HEK293 (cell line): ENCODE measurements at regions not wholly inside any gene's neighbourhood (a gene's known extent, or its start where the extent isn't known, plus 50 kb on each side); places are given as distances from the start of the nearest gene placed in this dataset.

Experiments used
- AEBP2 ChIP-seq: fragments of 450-650 bp; formaldehyde crosslinking; IDR thresholded peaks from 2 replicates; pipeline ENCODE4 v1.5.1; 2016; ENCODE audit warnings: missing biosample characterization, missing genetic modification characterization, borderline replicate concordance
- EGR2 ChIP-seq: fragments of 450-650 bp; formaldehyde crosslinking; IDR thresholded peaks from 2 replicates; pipeline ENCODE4 v1.5.1; 2016; ENCODE audit warnings: low read depth, missing biosample characterization, missing genetic modification characterization
- ELK4 ChIP-seq: IDR thresholded peaks from 2 replicates; pipeline ENCODE4 v1.6.1; 2011; ENCODE audit warnings: mild to moderate bottlenecking, low read depth, low read length, borderline replicate concordance
- GFI1B ChIP-seq: fragments of 450-650 bp; formaldehyde crosslinking; IDR thresholded peaks from 2 replicates; pipeline ENCODE4 v1.5.1; 2016; ENCODE audit warnings: missing biosample characterization, missing genetic modification characterization
- GLI2 ChIP-seq: fragments of 450-650 bp; formaldehyde crosslinking; IDR thresholded peaks from 2 replicates; pipeline ENCODE4; 2017; ENCODE audit warnings: missing biosample characterization, missing genetic modification characterization, low read depth, borderline replicate concordance
- HOXC10 ChIP-seq: sonication (generic); formaldehyde crosslinking; IDR thresholded peaks from 2 replicates; pipeline ENCODE4 v1.8.1; 2023; ENCODE audit warnings: mild to moderate bottlenecking, missing genetic modification reagents
- KLF16 ChIP-seq: fragments of 450-650 bp; formaldehyde crosslinking; IDR thresholded peaks from 2 replicates; pipeline ENCODE4 v1.5.1; 2017; ENCODE audit warnings: missing biosample characterization, missing genetic modification characterization
- MEIS1 ChIP-seq: sonication (generic); formaldehyde crosslinking; IDR thresholded peaks from 2 replicates; pipeline ENCODE4 v1.8.1; 2022; ENCODE audit warnings: missing genetic modification reagents, mild to moderate bottlenecking, borderline replicate concordance
- REST ChIP-seq: fragments of 450-650 bp; formaldehyde crosslinking; IDR thresholded peaks from 2 replicates; pipeline ENCODE4 v1.5.1; 2016; ENCODE audit warnings: missing biosample characterization, missing genetic modification characterization
- ZBTB17 ChIP-seq: fragments of 450-650 bp; formaldehyde crosslinking; IDR thresholded peaks from 2 replicates; pipeline ENCODE4 v1.5.1; 2016; ENCODE audit warnings: missing biosample characterization, missing genetic modification characterization
- ZBTB21 ChIP-seq: fragments of 450-650 bp; formaldehyde crosslinking; IDR thresholded peaks from 2 replicates; pipeline ENCODE4 v1.5.1; 2017; ENCODE audit warnings: missing biosample characterization, missing genetic modification characterization
- ZEB2 ChIP-seq: fragments of 450-650 bp; formaldehyde crosslinking; IDR thresholded peaks from 2 replicates; pipeline ENCODE4 v1.5.1; 2016; ENCODE audit warnings: missing biosample characterization, missing genetic modification characterization
- ZFP37 ChIP-seq: fragments of 450-650 bp; formaldehyde crosslinking; IDR thresholded peaks from 2 replicates; pipeline ENCODE4 v1.5.1; 2016; ENCODE audit warnings: missing biosample characterization, missing genetic modification characterization
- ZNF112 ChIP-seq: fragments of 450-650 bp; formaldehyde crosslinking; IDR thresholded peaks from 2 replicates; pipeline ENCODE4 v1.5.0; 2017; ENCODE audit warnings: missing biosample characterization, missing genetic modification characterization
- ZNF138 ChIP-seq: fragments of 450-650 bp; formaldehyde crosslinking; IDR thresholded peaks from 2 replicates; pipeline ENCODE4 v1.5.1; 2016; ENCODE audit warnings: missing biosample characterization, missing genetic modification characterization, borderline replicate concordance
- ZNF146 ChIP-seq: fragments of 450-650 bp; formaldehyde crosslinking; IDR thresholded peaks from 2 replicates; pipeline ENCODE4 v1.5.1; 2016; ENCODE audit warnings: missing biosample characterization, missing genetic modification characterization
- ZNF155 ChIP-seq: fragments of 450-650 bp; formaldehyde crosslinking; IDR thresholded peaks from 2 replicates; pipeline ENCODE4 v1.5.1; 2016; ENCODE audit warnings: missing biosample characterization, missing genetic modification characterization
- ZNF174 ChIP-seq: fragments of 450-650 bp; formaldehyde crosslinking; IDR thresholded peaks from 2 replicates; pipeline ENCODE4 v1.5.0; 2017; ENCODE audit warnings: missing biosample characterization, mild to moderate bottlenecking, missing genetic modification characterization
- ZNF24 ChIP-seq: fragments of 450-650 bp; formaldehyde crosslinking; IDR thresholded peaks from 2 replicates; pipeline ENCODE4 v1.5.1; 2016; ENCODE audit warnings: missing biosample characterization, missing genetic modification characterization
- ZNF341 ChIP-seq: fragments of 450-650 bp; formaldehyde crosslinking; IDR thresholded peaks from 2 replicates; pipeline ENCODE4; 2016; ENCODE audit warnings: low read depth, missing biosample characterization, missing genetic modification characterization
- ZNF362 ChIP-seq: fragments of 450-650 bp; formaldehyde crosslinking; IDR thresholded peaks from 2 replicates; pipeline ENCODE4 v1.5.1; 2016; ENCODE audit warnings: missing biosample characterization, missing genetic modification characterization
- ZNF426 ChIP-seq: fragments of 450-650 bp; formaldehyde crosslinking; IDR thresholded peaks from 2 replicates; pipeline ENCODE4 v1.5.1; 2017; ENCODE audit warnings: missing biosample characterization, missing genetic modification characterization, mild to moderate bottlenecking, inconsistent platforms, moderate library complexity
- ZNF514 ChIP-seq: fragments of 450-650 bp; formaldehyde crosslinking; IDR thresholded peaks from 2 replicates; pipeline ENCODE4 v1.5.1; 2016; ENCODE audit warnings: missing biosample characterization, missing genetic modification characterization
- ZNF521 ChIP-seq: fragments of 450-650 bp; formaldehyde crosslinking; IDR thresholded peaks from 2 replicates; pipeline ENCODE4 v1.5.1; 2017; ENCODE audit warnings: missing biosample characterization, mild to moderate bottlenecking, missing genetic modification characterization
- ZNF529 ChIP-seq: fragments of 450-650 bp; formaldehyde crosslinking; IDR thresholded peaks from 2 replicates; pipeline ENCODE4 v1.5.1; 2017; ENCODE audit warnings: missing genetic modification characterization, missing biosample characterization; ENCODE audit not compliant: insufficient replicate concordance
- ZNF555 ChIP-seq: fragments of 450-650 bp; formaldehyde crosslinking; conservative IDR thresholded peaks from 2 replicates; pipeline ENCODE4 v1.5.1; 2017; ENCODE audit warnings: missing biosample characterization, mild to moderate bottlenecking, missing genetic modification characterization, inconsistent platforms
- ZNF571 ChIP-seq: fragments of 450-650 bp; formaldehyde crosslinking; IDR thresholded peaks from 2 replicates; pipeline ENCODE4 v1.5.0; 2017; ENCODE audit warnings: missing biosample characterization, missing genetic modification characterization
- ZNF585B ChIP-seq: fragments of 450-650 bp; formaldehyde crosslinking; IDR thresholded peaks from 2 replicates; pipeline ENCODE4 v1.5.1; 2016; ENCODE audit warnings: missing biosample characterization, missing genetic modification characterization
- ZNF621 ChIP-seq: fragments of 450-650 bp; formaldehyde crosslinking; IDR thresholded peaks from 2 replicates; pipeline ENCODE4 v1.5.1; 2017; ENCODE audit warnings: missing biosample characterization, missing genetic modification characterization
- ZNF624 ChIP-seq: fragments of 450-650 bp; formaldehyde crosslinking; IDR thresholded peaks from 2 replicates; pipeline ENCODE4 v1.5.1; 2017; ENCODE audit warnings: missing biosample characterization, missing genetic modification characterization
- ZNF658 ChIP-seq: fragments of 450-650 bp; formaldehyde crosslinking; IDR thresholded peaks from 2 replicates; pipeline ENCODE4; 2016; ENCODE audit warnings: missing biosample characterization, missing genetic modification characterization
- ZNF704 ChIP-seq: fragments of 450-650 bp; formaldehyde crosslinking; IDR thresholded peaks from 2 replicates; pipeline ENCODE4 v1.5.1; 2016; ENCODE audit warnings: missing biosample characterization, missing genetic modification characterization
- ZNF792 ChIP-seq: fragments of 450-650 bp; formaldehyde crosslinking; IDR thresholded peaks from 2 replicates; pipeline ENCODE4 v1.5.1; 2016; ENCODE audit warnings: missing biosample characterization, missing genetic modification characterization
- ZSCAN23 ChIP-seq: fragments of 450-650 bp; formaldehyde crosslinking; IDR thresholded peaks from 2 replicates; pipeline ENCODE4 v1.5.1; 2016; ENCODE audit warnings: missing biosample characterization, missing genetic modification characterization

GRCh38 chr19:31095100-31095804 is 254.0 kb downstream of the TSHZ3 start (continued):
- TF ChIP-seq ZNF704 (tag by site-specific recombination) (0 out of 2 replicates have a peak, but pooled peaks have one; percentile 29), ZNF555 (no peak), MEIS1 (CRISPR knock-in tag) (no peak), ZNF146 (no peak), ZFP37 (tag by site-specific recombination) (no peak), ZNF24 (no peak), ZNF792 (tag by site-specific recombination) (no peak), ZNF362 (tag by site-specific recombination) (no peak), ZNF624 (tag by site-specific recombination) (no peak), ZEB2 (tag by site-specific recombination) (no peak), ZNF585B (tag by site-specific recombination) (no peak), ZNF112 (tag by site-specific recombination) (no peak; the same call in 1 of the 2 replicates), ZNF514 (tag by site-specific recombination) (no peak), ZNF529 (tag by site-specific recombination) (no peak), ZNF426 (tag by site-specific recombination) (no peak), HOXC10 (no peak), EGR2 (no peak), ZNF138 (no peak), GFI1B (tag by site-specific recombination) (no peak), ZBTB17 (no peak), ZNF571 (0 out of 2 replicates have a peak, but pooled peaks have one; percentile 30), ZNF658 (tag by site-specific recombination) (no peak), ZBTB21 (tag by site-specific recombination) (no peak), KLF16 (tag by site-specific recombination) (no peak), ZNF174 (no peak), ZNF621 (tag by site-specific recombination) (peak; percentile 66; the same call in 1 of the 2 replicates), AEBP2 (no peak), REST (tag by site-specific recombination) (no peak), ZSCAN23 (tag by site-specific recombination) (no peak), ZNF341 (tag by site-specific recombination) (no peak), ZNF521 (tag by site-specific recombination) (peak; percentile 4), ZNF155 (tag by site-specific recombination) (no peak), ELK4 (no peak), GLI2 (tag by site-specific recombination) (no peak)
